Endodermal cell (in vitro differentiated cells): ENCODE measurements at regions not wholly inside any gene's neighbourhood (a gene's known extent, or its start where the extent isn't known, plus 50 kb on each side); places are given as distances from the start of the nearest gene placed in this dataset.

Experiments
- DNase-seq: peaks from one replicate; pipeline ENCODE4 v3.0.0-alpha.2; 2017
- H3K27ac ChIP-seq: 2 replicates; pipeline ENCODE4 v1.5.1; 2013; ENCODE audit warnings: mild to moderate bottlenecking, low read depth, low read length, moderate library complexity
- H3K27me3 ChIP-seq: 2 replicates; pipeline ENCODE4 v1.6.1; 2013; ENCODE audit warnings: mild to moderate bottlenecking, low read length, moderate library complexity; ENCODE audit not compliant: insufficient read depth, control insufficient read depth, poor library complexity, severe bottlenecking
- H3K36me3 ChIP-seq: 2 replicates; pipeline ENCODE4 v1.7.0; 2013; ENCODE audit warnings: mild to moderate bottlenecking, low read length, moderate library complexity; ENCODE audit not compliant: control insufficient read depth, insufficient read depth
- H3K4me1 ChIP-seq: one replicate; pipeline ENCODE4 v1.7.0; 2013; ENCODE audit warnings: low read length; ENCODE audit not compliant: control insufficient read depth, insufficient read depth
- H3K4me3 ChIP-seq: 2 replicates; pipeline ENCODE4 v1.5.1; 2013; ENCODE audit warnings: mild to moderate bottlenecking, low read length, moderate library complexity
- H3K9ac ChIP-seq: 2 replicates; pipeline ENCODE4 v1.6.1; 2013; ENCODE audit warnings: mild to moderate bottlenecking, low read length, moderate library complexity; ENCODE audit not compliant: poor library complexity, severe bottlenecking; ENCODE audit errors: extremely low read depth
- H3K9me3 ChIP-seq: 2 replicates; pipeline ENCODE4 v1.6.1; 2013; ENCODE audit warnings: mild to moderate bottlenecking, low read length, moderate library complexity; ENCODE audit not compliant: control insufficient read depth
- H3K27ac Mint-ChIP-seq: 2 replicates; pipeline ENCODE4 v1.8.0; 2020; ENCODE audit warnings: mixed read lengths
- H3K27me3 Mint-ChIP-seq: 2 replicates; pipeline ENCODE4 v1.8.0; 2021; ENCODE audit warnings: mild to moderate bottlenecking, mixed read lengths; ENCODE audit not compliant: insufficient read depth
- H3K36me3 Mint-ChIP-seq: 2 replicates; pipeline ENCODE4 v1.8.0; 2020; ENCODE audit warnings: low read depth, mixed read lengths
- H3K4me1 Mint-ChIP-seq: 2 replicates; pipeline ENCODE4 v1.8.0; 2020; ENCODE audit warnings: mixed read lengths
- H3K4me3 Mint-ChIP-seq: 2 replicates; pipeline ENCODE4 v1.8.0; 2020; ENCODE audit warnings: mild to moderate bottlenecking, moderate library complexity, mixed read lengths
- H3K9me3 Mint-ChIP-seq: 2 replicates; pipeline ENCODE4 v1.8.0; 2020; ENCODE audit warnings: mild to moderate bottlenecking, mixed read lengths
- CTCF ChIP-seq: fragments of 200-600 bp; sonication (generic); conservative IDR thresholded peaks from 2 replicates; pipeline ENCODE4 v1.5.0; 2021; ENCODE audit warnings: antibody characterized with exemption, mild to moderate bottlenecking
- WGBS, 2 experiments: methylation state at CpG; one replicate each; pipeline versions ENCODE4 v1.1.5 to v1.1.7; 2013; ENCODE audit warnings: missing lambda C conversion rate in 2 of 2, mixed read lengths in 1 of 2; ENCODE audit not compliant: insufficient coverage in 1 of 2, insufficient read length in 1 of 2; 5-methylcytosine and 5-hydroxymethylcytosine counted together

GRCh38 chr6:80441131-80441530 lies 334.7 kb downstream of the BCKDHB start:
- Histone ChIP-seq H3K27ac (no peak overlapping the region), H3K36me3 (no peaks in the 10 kb centered on the region), H3K27me3 (no peaks in the 10 kb centered on the region), H3K4me1 (no peaks in the 10 kb centered on the region), H3K9ac (no peak overlapping the region), H3K9me3 (peaks cover 12% of the 10 kb centered on the region), H3K4me3 (no peak overlapping the region)
- no peak overlapping the region for H3K4me3 Mint-ChIP-seq
- no peak for TF ChIP-seq CTCF
- H3K4me1 Mint-ChIP-seq: no peaks in the 10 kb centered on the region
- DNase-seq: no peak
- no peaks in the 10 kb centered on the region for H3K27me3 Mint-ChIP-seq
- H3K27ac Mint-ChIP-seq: no peak overlapping the region
- peaks cover 7% of the 10 kb centered on the region for H3K36me3 Mint-ChIP-seq
- peaks cover 12% of the 10 kb centered on the region for H3K9me3 Mint-ChIP-seq

DNA sequence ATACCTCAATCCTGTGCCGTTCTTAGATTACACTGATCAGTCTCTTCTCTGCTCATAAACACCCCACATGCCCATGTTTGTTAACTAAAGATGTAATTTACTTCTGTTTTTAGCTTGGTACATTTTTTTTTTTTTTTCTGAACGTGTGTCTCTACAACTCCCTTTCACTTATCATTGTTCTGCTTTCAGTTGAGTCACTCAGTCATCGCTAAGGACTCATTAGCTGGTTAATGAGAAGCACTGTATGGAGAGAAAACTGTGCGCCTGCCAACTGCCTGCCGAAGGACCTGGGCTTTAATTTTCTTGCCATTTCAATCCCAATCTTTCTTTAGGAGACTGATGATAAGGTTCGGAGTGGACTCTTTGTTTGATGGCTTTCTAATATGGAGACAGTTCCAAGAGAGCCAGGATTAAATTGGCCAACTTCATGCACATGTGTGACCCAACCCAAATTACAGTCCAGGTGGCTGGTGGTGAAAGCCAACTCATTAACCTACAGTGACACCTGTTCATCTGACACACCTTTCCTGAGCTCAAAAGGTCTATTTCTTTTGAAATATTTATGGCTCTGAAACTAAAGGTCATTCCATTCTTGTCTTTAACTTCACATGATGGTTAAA lies 334.1 kb downstream of the BCKDHB start:
- H3K27ac ChIP-seq: no peak overlapping the region
- H3K27me3 Mint-ChIP-seq: no peaks in the 10 kb centered on the region
- WGBS, 2 experiments: 85 to 94% methylated on average over 2 to 6 of the region's 6 CpGs
- no peak overlapping the region for H3K4me3 ChIP-seq
- no peak overlapping the region for H3K27ac Mint-ChIP-seq
- H3K9ac ChIP-seq: no peak overlapping the region
- peaks cover 7% of the 10 kb centered on the region for H3K9me3 Mint-ChIP-seq
- no peaks in the 10 kb centered on the region for H3K36me3 ChIP-seq
- TF ChIP-seq CTCF: no peak
- no peaks in the 10 kb centered on the region for H3K27me3 ChIP-seq
- H3K4me1 ChIP-seq: no peaks in the 10 kb centered on the region
- H3K4me3 Mint-ChIP-seq: no peak overlapping the region
- peaks cover 8% of the 10 kb centered on the region for H3K9me3 ChIP-seq
- DNase-seq: no peak
- no peaks in the 10 kb centered on the region for H3K4me1 Mint-ChIP-seq
- peaks cover 4% of the 10 kb centered on the region for H3K36me3 Mint-ChIP-seq

GRCh38 chr6:80439721-80440470 lies 333.4 kb downstream of the BCKDHB start:
- Mint-ChIP-seq H3K36me3 (peaks cover 2% of the 10 kb centered on the region), H3K4me1 (no peaks in the 10 kb centered on the region), H3K27ac (no peak overlapping the region), H3K4me3 (no peak overlapping the region), H3K27me3 (no peaks in the 10 kb centered on the region), H3K9me3 (peaks cover under 1% of the 10 kb centered on the region)
- no peak for DNase-seq
- Histone ChIP-seq H3K4me1 (no peaks in the 10 kb centered on the region), H3K36me3 (no peaks in the 10 kb centered on the region), H3K9me3 (peaks cover 1% of the 10 kb centered on the region), H3K9ac (no peak overlapping the region), H3K4me3 (no peak overlapping the region), H3K27ac (no peak overlapping the region), H3K27me3 (no peaks in the 10 kb centered on the region)
- TF ChIP-seq CTCF: no peak
